Trophoblast cell (in vitro differentiated cells and primary cell): ENCODE measurements at regions not wholly inside any gene's neighbourhood (a gene's known extent, or its start where the extent isn't known, plus 50 kb on each side); places are given as distances from the start of the nearest gene placed in this dataset.

Experiments
- DNase-seq, 2 donors: peaks; one replicate each; pipeline ENCODE4 v3.0.0-alpha.2; 2016
- H2AFZ ChIP-seq: 2 replicates; pipeline ENCODE4 v1.6.1; 2013; ENCODE audit warnings: low read length, moderate library complexity, mild to moderate bottlenecking; ENCODE audit not compliant: insufficient read depth, poor library complexity
- H2AK5ac ChIP-seq: 2 replicates; pipeline ENCODE4 v1.6.1; 2013; ENCODE audit warnings: mild to moderate bottlenecking, low read length
- H2BK120ac ChIP-seq: 2 replicates; pipeline ENCODE4 v1.6.1; 2013; ENCODE audit warnings: low read length, mild to moderate bottlenecking, moderate library complexity; ENCODE audit not compliant: insufficient read depth, poor library complexity
- H2BK12ac ChIP-seq: 2 replicates; pipeline ENCODE4 v1.6.1; 2013; ENCODE audit warnings: mild to moderate bottlenecking, low read length, moderate library complexity
- H2BK5ac ChIP-seq: 2 replicates; pipeline ENCODE4 v1.6.1; 2013; ENCODE audit warnings: low read length, low read depth, moderate library complexity, mild to moderate bottlenecking; ENCODE audit not compliant: poor library complexity
- H3K14ac ChIP-seq: 2 replicates; pipeline ENCODE4 v1.6.1; 2013; ENCODE audit warnings: mild to moderate bottlenecking, low read length
- H3K18ac ChIP-seq: 2 replicates; pipeline ENCODE4 v1.6.1; 2013; ENCODE audit warnings: mild to moderate bottlenecking, low read length
- H3K23ac ChIP-seq: 2 replicates; pipeline ENCODE4 v1.6.1; 2013; ENCODE audit warnings: low read length
- H3K27ac ChIP-seq: 2 replicates; pipeline ENCODE4 v1.5.1; 2013; ENCODE audit warnings: low read depth, mild to moderate bottlenecking, inconsistent platforms, low read length, moderate library complexity
- H3K27me3 ChIP-seq: 2 replicates; pipeline ENCODE4 v1.6.1; 2013; ENCODE audit warnings: inconsistent platforms, mild to moderate bottlenecking, low read length, moderate library complexity; ENCODE audit not compliant: insufficient read depth
- H3K36me3 ChIP-seq, 2 experiments: 1 replicate in 1 of 2; 2 replicates in 1 of 2; pipeline ENCODE4 v1.6.1; 2013; ENCODE audit warnings: low read length in 2 of 2, mild to moderate bottlenecking in 2 of 2, moderate library complexity in 1 of 2; ENCODE audit not compliant: insufficient read depth in 2 of 2, control insufficient read depth in 1 of 2
- H3K4ac ChIP-seq: 2 replicates; pipeline ENCODE4 v1.6.1; 2013; ENCODE audit warnings: low read depth, mild to moderate bottlenecking, low read length, moderate library complexity
- H3K4me1 ChIP-seq, 2 experiments: 1 replicate in 1 of 2; 2 replicates in 1 of 2; pipeline ENCODE4 v1.6.1; 2013; ENCODE audit warnings: low read length in 2 of 2, mild to moderate bottlenecking in 2 of 2, moderate library complexity in 1 of 2; ENCODE audit not compliant: insufficient read depth in 2 of 2, control insufficient read depth in 1 of 2
- H3K4me2 ChIP-seq: 2 replicates; pipeline ENCODE4 v1.6.1; 2013; ENCODE audit warnings: inconsistent platforms, mild to moderate bottlenecking, low read length, moderate library complexity
- H3K4me3 ChIP-seq: 2 replicates; pipeline ENCODE4 v1.5.1; 2013; ENCODE audit warnings: mild to moderate bottlenecking, low read depth, low read length, inconsistent platforms
- H3K79me1 ChIP-seq: one replicate; pipeline ENCODE4 v1.6.1; 2013; ENCODE audit warnings: low read length
- H3K79me2 ChIP-seq: 2 replicates; pipeline ENCODE4 v1.6.1; 2013; ENCODE audit warnings: low read length, mild to moderate bottlenecking; ENCODE audit not compliant: control insufficient read depth, insufficient read depth, poor library complexity
- H3K9ac ChIP-seq: 2 replicates; pipeline ENCODE4 v1.6.1; 2013; ENCODE audit warnings: mild to moderate bottlenecking, low read length
- H3K9me3 ChIP-seq: 2 replicates; pipeline ENCODE4 v1.6.1; 2013; ENCODE audit warnings: low read depth, mild to moderate bottlenecking, control low read depth, inconsistent platforms, low read length; ENCODE audit not compliant: insufficient read depth
- H4K12ac ChIP-seq: 2 replicates; pipeline ENCODE4 v1.6.1; 2013; ENCODE audit warnings: low read depth, mild to moderate bottlenecking, low read length, moderate library complexity
- H4K8ac ChIP-seq: 2 replicates; pipeline ENCODE4 v1.6.1; 2013; ENCODE audit warnings: low read depth, mild to moderate bottlenecking, low read length, moderate library complexity
- H4K91ac ChIP-seq: one replicate; pipeline ENCODE4 v1.6.1; 2013; ENCODE audit warnings: low read depth, mild to moderate bottlenecking, low read length, moderate library complexity
- WGBS: extraction: QIAGEN DNeasy Blood & Tissue Kit; methylation state at CpG from one replicate; pipeline ENCODE4 v1.1.7; 2013; ENCODE audit warnings: missing lambda C conversion rate; ENCODE audit not compliant: insufficient read length, insufficient coverage; ENCODE audit errors: extremely low coverage; 5-methylcytosine and 5-hydroxymethylcytosine counted together

GRCh38 chr20:19079536-19080299 lies 132.7 kb upstream of the SLC24A3 start:
- H3K79me1 ChIP-seq: no peaks in the 10 kb centered on the region
- no peak overlapping the region for H4K91ac ChIP-seq
- H2AFZ ChIP-seq: no peak overlapping the region
- H4K8ac ChIP-seq: no peak overlapping the region
- no peak overlapping the region for H3K14ac ChIP-seq
- no peaks in the 10 kb centered on the region for H3K27me3 ChIP-seq
- no peaks in the 10 kb centered on the region for H3K36me3 ChIP-seq
- no peak overlapping the region for H2BK12ac ChIP-seq
- no peak overlapping the region for H2AK5ac ChIP-seq
- no peak overlapping the region for H3K9ac ChIP-seq
- H4K12ac ChIP-seq: no peak overlapping the region
- no peaks in the 10 kb centered on the region for H3K9me3 ChIP-seq
- H2BK5ac ChIP-seq: no peak overlapping the region
- no peak overlapping the region for H3K4me2 ChIP-seq
- H3K18ac ChIP-seq: no peak overlapping the region
- H2BK120ac ChIP-seq: no peak overlapping the region
- DNase-seq: no peak
- H3K79me2 ChIP-seq: no peaks in the 10 kb centered on the region
- H3K4me1 ChIP-seq: peaks cover 0 to 2% of the 10 kb centered on the region in 2 experiments
- H3K4ac ChIP-seq: no peak overlapping the region
- no peak overlapping the region for H3K23ac ChIP-seq
- H3K27ac ChIP-seq: no peak overlapping the region
- no CpG with 5 or more reads among the region's 10 CpGs for WGBS
- no peak overlapping the region for H3K4me3 ChIP-seq

GRCh38 chr20:19081937-19082336 lies 130.5 kb upstream of the SLC24A3 start:
- no peaks in the 10 kb centered on the region for H3K4me1 ChIP-seq
- no peak overlapping the region for H3K4me2 ChIP-seq
- no CpG with 5 or more reads among the region's 1 CpG for WGBS

GRCh38 chr20:19083136-19083621 lies 129.3 kb upstream of the SLC24A3 start:
- DNase-seq: no peak
- Histone ChIP-seq H2AFZ (no peak overlapping the region), H2BK5ac (no peak overlapping the region), H3K79me1 (no peaks in the 10 kb centered on the region), H3K14ac (no peak overlapping the region), H4K91ac (no peak overlapping the region), H2BK12ac (no peak overlapping the region), H3K23ac (no peak overlapping the region), H3K79me2 (no peaks in the 10 kb centered on the region), H3K4ac (no peak overlapping the region), H3K27me3 (no peaks in the 10 kb centered on the region), H3K36me3 (no peaks in the 10 kb centered on the region), H3K9ac (no peak overlapping the region), H3K4me2 (no peak overlapping the region), H4K8ac (no peak overlapping the region), H3K18ac (no peak overlapping the region), H4K12ac (no peak overlapping the region), H2AK5ac (no peak overlapping the region), H3K27ac (no peak overlapping the region), H3K9me3 (no peaks in the 10 kb centered on the region), H3K4me1 (no peaks in the 10 kb centered on the region), H2BK120ac (no peak overlapping the region), H3K4me3 (no peak overlapping the region)
- WGBS: no CpG with 5 or more reads among the region's 8 CpGs

More at GRCh38 chr20:19081937-19082336, 130.5 kb upstream of the SLC24A3 start:
- H3K36me3 ChIP-seq: no peaks in the 10 kb centered on the region
- DNase-seq: no peak
- H4K8ac ChIP-seq: no peak overlapping the region
- no peak overlapping the region for H3K27ac ChIP-seq
- no peak overlapping the region for H4K91ac ChIP-seq
- H3K4ac ChIP-seq: no peak overlapping the region
- H3K9ac ChIP-seq: no peak overlapping the region
- no peak overlapping the region for H2BK12ac ChIP-seq
- H2BK5ac ChIP-seq: no peak overlapping the region
- H4K12ac ChIP-seq: no peak overlapping the region
- H3K79me2 ChIP-seq: no peaks in the 10 kb centered on the region
- no peak overlapping the region for H3K14ac ChIP-seq
- H2BK120ac ChIP-seq: no peak overlapping the region
- H3K27me3 ChIP-seq: no peaks in the 10 kb centered on the region
- H3K9me3 ChIP-seq: no peaks in the 10 kb centered on the region
- H3K18ac ChIP-seq: no peak overlapping the region
- H3K23ac ChIP-seq: no peak overlapping the region
- no peak overlapping the region for H2AK5ac ChIP-seq
- no peak overlapping the region for H3K4me3 ChIP-seq
- no peak overlapping the region for H2AFZ ChIP-seq
- no peaks in the 10 kb centered on the region for H3K79me1 ChIP-seq

- Histone ChIP-seq H3K27me3 (no peaks in the 10 kb centered on the region), H3K36me3 (no peaks in the 10 kb centered on the region), H4K12ac (no peak overlapping the region), H3K79me2 (no peaks in the 10 kb centered on the region), H3K4ac (no peak overlapping the region), H3K27ac (no peak overlapping the region), H2BK12ac (no peak overlapping the region), H2BK5ac (no peak overlapping the region), H3K14ac (no peak overlapping the region), H3K4me1 (no peaks in the 10 kb centered on the region), H3K9ac (no peak overlapping the region), H3K18ac (no peak overlapping the region), H3K4me2 (no peak overlapping the region), H3K9me3 (peaks cover 2% of the 10 kb centered on the region), H2AK5ac (no peak overlapping the region), H3K79me1 (no peaks in the 10 kb centered on the region), H2AFZ (no peak overlapping the region), H4K8ac (no peak overlapping the region), H3K4me3 (no peak overlapping the region), H4K91ac (no peak overlapping the region), H2BK120ac (no peak overlapping the region), H3K23ac (no peak overlapping the region)
- no CpG with 5 or more reads among the region's 5 CpGs for WGBS
- no peak for DNase-seq
These were observed 122.1 kb upstream of the SLC24A3 start for GRCh38 chr20:19090332-19090731.
